ENCODE measurements at regions not wholly inside any gene's neighbourhood (a gene's known extent, or its start where the extent isn't known, plus 50 kb on each side); places are given as distances from the start of the nearest gene placed in this dataset.

- TF ChIP-seq CTCF (conservative IDR thresholded peaks at IDR 0.05; ENCODE audit: low read length) (no peak), EZH2phosphoT487 (IDR thresholded peaks at IDR 0.05; ENCODE audit: borderline replicate concordance, low read depth, low read length) (no peak)
Measured at GRCh38 chr5:174523311-174524071, 200.9 kb upstream of the MSX2 start.

All from OCI-LY7 (cell line).